Chondrocyte (in vitro differentiated cells): ENCODE measurements at regions not wholly inside any gene's neighbourhood (a gene's known extent, or its start where the extent isn't known, plus 50 kb on each side); places are given as distances from the start of the nearest gene placed in this dataset.

ENCODE experiments used
- DNase-seq: peaks from one replicate; pipeline ENCODE4 v3.0.0; 2021; ENCODE audit warnings: mixed read lengths, low spot score
- H3K27ac Mint-ChIP-seq: one replicate; pipeline ENCODE4 v1.8.0; 2021; ENCODE audit warnings: mild to moderate bottlenecking, moderate library complexity, mixed read lengths; ENCODE audit not compliant: unreplicated experiment
- H3K27me3 Mint-ChIP-seq: 2 replicates; pipeline ENCODE4 v1.8.0; 2021; ENCODE audit warnings: low read depth, mixed read lengths
- H3K36me3 Mint-ChIP-seq: 2 replicates; pipeline ENCODE4 v1.8.0; 2021; ENCODE audit warnings: low read depth, mixed read lengths
- H3K4me1 Mint-ChIP-seq: 2 replicates; pipeline ENCODE4 v1.8.0; 2021; ENCODE audit warnings: low read depth, mild to moderate bottlenecking, mixed read lengths
- H3K4me3 Mint-ChIP-seq: one replicate; pipeline ENCODE4 v1.8.0; 2021; ENCODE audit warnings: mild to moderate bottlenecking, moderate library complexity, mixed read lengths; ENCODE audit not compliant: unreplicated experiment
- H3K9me3 Mint-ChIP-seq: 2 replicates; pipeline ENCODE4 v1.8.0; 2021; ENCODE audit warnings: low read depth, mixed read lengths
- CTCF ChIP-seq: fragments of 200-600 bp; sonication (generic); IDR thresholded peaks from 2 replicates; pipeline ENCODE4 v1.5.0; 2021; ENCODE audit warnings: antibody characterized with exemption, mild to moderate bottlenecking, moderate library complexity

GRCh38 chr13:89097994-89098393 lies 1426.8 kb downstream of the SLITRK5 start:
- no peak overlapping the region for H3K4me3 Mint-ChIP-seq
- H3K27me3 Mint-ChIP-seq, result no peaks in the 10 kb centered on the region
- H3K9me3 Mint-ChIP-seq, result no peaks in the 10 kb centered on the region
- DNase-seq, result no peak
- no peaks in the 10 kb centered on the region for H3K36me3 Mint-ChIP-seq
- no peak overlapping the region for H3K27ac Mint-ChIP-seq
- TF ChIP-seq CTCF, result no peak
- H3K4me1 Mint-ChIP-seq, result no peaks in the 10 kb centered on the region

GRCh38 chr13:89113744-89114143 lies 1442.6 kb downstream of the SLITRK5 start:
- Mint-ChIP-seq H3K9me3 (no peaks in the 10 kb centered on the region), H3K36me3 (no peaks in the 10 kb centered on the region), H3K4me1 (no peaks in the 10 kb centered on the region), H3K27ac (no peak overlapping the region), H3K27me3 (no peaks in the 10 kb centered on the region), H3K4me3 (no peak overlapping the region)
- DNase-seq, result no peak
- TF ChIP-seq CTCF, result no peak

- Mint-ChIP-seq H3K4me1 (no peaks in the 10 kb centered on the region), H3K36me3 (no peaks in the 10 kb centered on the region), H3K9me3 (no peaks in the 10 kb centered on the region), H3K4me3 (no peak overlapping the region), H3K27me3 (no peaks in the 10 kb centered on the region), H3K27ac (no peak overlapping the region)
- TF ChIP-seq CTCF, result peak; percentile 35
- DNase-seq, result no peak
Measured at GRCh38 chr13:89115307-89115706, 1444.1 kb downstream of the SLITRK5 start.

GRCh38 chr13:89136678-89137077 lies 1465.5 kb downstream of the SLITRK5 start:
- H3K27ac Mint-ChIP-seq, result no peak overlapping the region
- H3K27me3 Mint-ChIP-seq, result no peaks in the 10 kb centered on the region
- TF ChIP-seq CTCF, result no peak
- H3K9me3 Mint-ChIP-seq, result no peaks in the 10 kb centered on the region
- H3K4me3 Mint-ChIP-seq, result no peak overlapping the region
- DNase-seq, result no peak
- no peaks in the 10 kb centered on the region for H3K36me3 Mint-ChIP-seq
- no peaks in the 10 kb centered on the region for H3K4me1 Mint-ChIP-seq

GRCh38 chr13:89150362-89150761 lies 1479.2 kb downstream of the SLITRK5 start:
- DNase-seq, result no peak
- Mint-ChIP-seq H3K4me1 (no peaks in the 10 kb centered on the region), H3K27me3 (no peaks in the 10 kb centered on the region), H3K9me3 (peaks cover 14% of the 10 kb centered on the region), H3K27ac (no peak overlapping the region), H3K4me3 (no peak overlapping the region), H3K36me3 (peaks cover 1% of the 10 kb centered on the region)
- no peak for TF ChIP-seq CTCF
